Neural progenitor cell (in vitro differentiated cells): ENCODE measurements at regions not wholly inside any gene's neighbourhood (a gene's known extent, or its start where the extent isn't known, plus 50 kb on each side); places are given as distances from the start of the nearest gene placed in this dataset.
A peak's percentile ranks its signal among the peaks of the same experiment; 100 is the strongest.

Source experiments
- DNase-seq: peaks from one replicate; pipeline ENCODE4 v3.0.0-alpha.2; 2016; ENCODE audit warnings: low spot score
- H2AFZ ChIP-seq: fragments of 200-600 bp; sonication (generic); replicated peaks from 2 replicates; pipeline ENCODE4 v1.6.1; 2016; ENCODE audit warnings: antibody characterized with exemption
- H3F3A ChIP-seq: fragments of 200-600 bp; sonication (generic); 2 replicates; pipeline ENCODE4 v1.6.1; 2016; ENCODE audit warnings: antibody characterized with exemption, low read depth
- H3K27ac ChIP-seq: fragments of 200-600 bp; sonication (generic); 2 replicates; pipeline ENCODE4 v1.5.1; 2016; ENCODE audit warnings: mild to moderate bottlenecking
- H3K27me3 ChIP-seq: fragments of 200-600 bp; sonication (generic); 2 replicates; pipeline ENCODE4 v1.6.1; 2016; ENCODE audit warnings: mild to moderate bottlenecking, moderate library complexity
- H3K36me3 ChIP-seq: fragments of 200-600 bp; sonication (generic); 2 replicates; pipeline ENCODE4 v1.5.1; 2016
- H3K4me1 ChIP-seq: fragments of 200-600 bp; sonication (generic); 2 replicates; pipeline ENCODE4 v1.6.1; 2016; ENCODE audit warnings: mixed run types
- H3K4me2 ChIP-seq: fragments of 200-600 bp; sonication (generic); 2 replicates; pipeline ENCODE4 v1.6.1; 2016
- H3K4me3 ChIP-seq: fragments of 200-600 bp; sonication (generic); 2 replicates; pipeline ENCODE4 v1.5.1; 2016
- H3K79me2 ChIP-seq: fragments of 200-600 bp; sonication (generic); 2 replicates; pipeline ENCODE4 v1.6.1; 2016; ENCODE audit warnings: low read depth
- H3K9ac ChIP-seq: fragments of 200-600 bp; sonication (generic); 2 replicates; pipeline ENCODE4 v1.6.1; 2016
- H3K9me3 ChIP-seq: fragments of 200-600 bp; sonication (generic); 2 replicates; pipeline ENCODE4 v1.5.1; 2016; ENCODE audit warnings: low read depth
- H4K20me1 ChIP-seq: fragments of 200-600 bp; sonication (generic); 2 replicates; pipeline ENCODE4 v1.6.1; 2016; ENCODE audit warnings: low read depth
- H3K27ac Mint-ChIP-seq: 3 replicates; pipeline ENCODE4 v1.8.0; 2021; ENCODE audit warnings: mixed read lengths
- H3K27me3 Mint-ChIP-seq: 2 replicates; pipeline ENCODE4 v1.8.0; 2022; ENCODE audit warnings: low read depth, mild to moderate bottlenecking, inconsistent platforms, moderate library complexity, mixed read lengths; ENCODE audit not compliant: insufficient read depth
- H3K36me3 Mint-ChIP-seq: 3 replicates; pipeline ENCODE4 v1.8.0; 2021; ENCODE audit warnings: mixed read lengths
- H3K4me1 Mint-ChIP-seq: 3 replicates; pipeline ENCODE4 v1.8.0; 2021; ENCODE audit warnings: mixed read lengths
- H3K4me3 Mint-ChIP-seq: 3 replicates; pipeline ENCODE4 v1.8.0; 2021; ENCODE audit warnings: mild to moderate bottlenecking, moderate library complexity, mixed read lengths
- H3K9me3 Mint-ChIP-seq: 3 replicates; pipeline ENCODE4 v1.8.0; 2020; ENCODE audit warnings: mixed read lengths
- CTCF ChIP-seq: fragments of 200-600 bp; sonication (generic); IDR thresholded peaks from 2 replicates; pipeline ENCODE4 v1.5.1; 2017; ENCODE audit warnings: antibody characterized with exemption, mild to moderate bottlenecking
- EZH2 ChIP-seq: fragments of 200-600 bp; sonication (generic); IDR thresholded peaks from 2 replicates; pipeline ENCODE4 v1.6.1; 2017; ENCODE audit warnings: antibody characterized with exemption, mild to moderate bottlenecking, moderate library complexity
- EZH2phosphoT487 ChIP-seq: fragments of 200-600 bp; sonication (generic); IDR thresholded peaks from 2 replicates; pipeline ENCODE4 v1.6.1; 2017; ENCODE audit warnings: antibody characterized with exemption

GRCh38 chr9:129482521-129483414, 138.1 kb downstream of the C9orf50 start:
- DNase-seq = peak; percentile 74
- H3K27ac Mint-ChIP-seq = peak overlapping the region; percentile 66
- Histone ChIP-seq H3K79me2 (no peaks in the 10 kb centered on the region), H3K4me1 (peaks cover 49% of the 10 kb centered on the region), H3F3A (peaks cover 57% of the 10 kb centered on the region), H3K27me3 (peaks cover 30% of the 10 kb centered on the region), H3K27ac (no peak overlapping the region), H2AFZ (no peak overlapping the region), H3K9ac (no peak overlapping the region), H3K4me2 (peak overlapping the region; percentile 100), H4K20me1 (no peaks in the 10 kb centered on the region), H3K36me3 (no peaks in the 10 kb centered on the region), H3K4me3 (peak overlapping the region; percentile 63), H3K9me3 (no peaks in the 10 kb centered on the region)
- H3K36me3 Mint-ChIP-seq = no peaks in the 10 kb centered on the region
- peak overlapping the region; percentile 76 for H3K4me3 Mint-ChIP-seq
- H3K27me3 Mint-ChIP-seq = peaks cover 6% of the 10 kb centered on the region
- no peak for TF ChIP-seq EZH2
- no peak for TF ChIP-seq CTCF
- peak; percentile 31 for TF ChIP-seq EZH2phosphoT487
- peaks cover 78% of the 10 kb centered on the region for H3K4me1 Mint-ChIP-seq
- H3K9me3 Mint-ChIP-seq = no peaks in the 10 kb centered on the region

DNA sequence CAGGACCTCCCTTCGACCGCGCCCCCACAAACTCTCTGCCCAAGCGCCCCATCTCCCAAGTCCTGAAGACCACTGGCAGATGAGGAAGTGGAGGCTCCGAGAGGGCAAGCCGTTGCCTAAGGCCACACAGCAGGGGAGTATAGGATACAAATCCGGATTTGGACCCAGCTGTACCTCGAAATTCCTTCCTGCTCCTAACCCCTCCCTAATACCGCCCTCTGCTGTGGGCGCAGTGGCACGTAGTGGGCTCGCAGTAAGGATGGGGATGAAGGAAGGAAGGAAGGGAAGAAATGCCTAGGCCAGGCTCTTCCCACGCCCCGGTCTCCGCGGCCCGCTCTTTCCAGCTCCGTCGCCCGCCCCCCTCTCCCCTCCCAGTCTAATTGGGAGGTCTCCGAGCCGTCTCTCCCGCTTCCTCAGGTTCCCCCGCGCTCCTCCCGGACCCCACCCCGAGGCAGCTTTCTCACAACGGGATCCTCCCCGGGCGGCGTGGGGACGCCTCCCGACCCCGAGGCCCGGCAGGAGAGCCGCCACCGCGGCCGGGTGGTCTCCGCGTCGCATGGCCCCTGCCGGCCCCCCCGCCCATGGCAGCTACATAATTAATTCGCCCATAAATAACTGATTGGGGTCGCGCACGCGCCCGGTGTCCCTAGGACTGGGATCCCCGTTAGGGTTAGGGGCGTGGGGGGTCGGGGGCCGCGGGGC, 138.9 kb downstream of the C9orf50 start:
- H3K9me3 ChIP-seq = no peaks in the 10 kb centered on the region
- peak overlapping the region; percentile 100 for H3K4me2 ChIP-seq
- H3F3A ChIP-seq = peaks cover 49% of the 10 kb centered on the region
- H3K36me3 Mint-ChIP-seq = no peaks in the 10 kb centered on the region
- no peak overlapping the region for H3K27ac ChIP-seq
- H3K4me3 Mint-ChIP-seq = peak overlapping the region; percentile 76
- peaks cover 29% of the 10 kb centered on the region for H3K27me3 ChIP-seq
- no peak overlapping the region for H2AFZ ChIP-seq
- H3K9me3 Mint-ChIP-seq = no peaks in the 10 kb centered on the region
- peaks cover 78% of the 10 kb centered on the region for H3K4me1 Mint-ChIP-seq
- no peak for TF ChIP-seq EZH2
- peak; percentile 25 for TF ChIP-seq CTCF
- no peak for TF ChIP-seq EZH2phosphoT487
- H3K27ac Mint-ChIP-seq = peak overlapping the region; percentile 89
- peaks cover 6% of the 10 kb centered on the region for H3K27me3 Mint-ChIP-seq
- peak; percentile 48 for DNase-seq
- no peaks in the 10 kb centered on the region for H3K79me2 ChIP-seq
- no peak overlapping the region for H3K9ac ChIP-seq
- peak overlapping the region; percentile 63 for H3K4me3 ChIP-seq
- H4K20me1 ChIP-seq = no peaks in the 10 kb centered on the region
- H3K4me1 ChIP-seq = peaks cover 45% of the 10 kb centered on the region
- no peaks in the 10 kb centered on the region for H3K36me3 ChIP-seq

DNA sequence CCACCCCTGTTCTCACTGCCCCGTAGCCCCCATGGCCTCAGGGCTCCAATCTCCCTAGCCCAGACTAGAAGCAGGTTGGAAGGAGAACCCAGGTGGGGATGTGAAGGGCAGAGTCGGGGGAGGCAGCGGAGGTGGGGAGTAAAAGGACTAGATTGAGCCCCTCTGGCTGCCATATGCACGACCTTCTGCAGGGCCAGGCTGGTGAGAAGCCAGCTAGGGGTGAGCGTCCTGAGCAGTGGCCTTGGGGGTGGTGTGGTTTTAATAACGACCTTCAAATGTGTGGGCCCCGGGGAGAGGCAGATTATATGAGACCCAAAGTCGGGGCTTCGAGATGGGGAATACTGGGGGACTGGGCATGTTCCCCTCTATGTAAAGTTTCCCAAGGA, 139.5 kb downstream of the C9orf50 start:
- Histone ChIP-seq H3F3A (peaks cover 44% of the 10 kb centered on the region), H4K20me1 (no peaks in the 10 kb centered on the region), H3K79me2 (no peaks in the 10 kb centered on the region), H2AFZ (no peak overlapping the region), H3K9ac (no peak overlapping the region), H3K9me3 (no peaks in the 10 kb centered on the region), H3K27ac (no peak overlapping the region), H3K4me3 (no peak overlapping the region), H3K36me3 (no peaks in the 10 kb centered on the region), H3K27me3 (peaks cover 29% of the 10 kb centered on the region), H3K4me1 (peaks cover 40% of the 10 kb centered on the region), H3K4me2 (peak overlapping the region; percentile 100)
- no peaks in the 10 kb centered on the region for H3K9me3 Mint-ChIP-seq
- no peaks in the 10 kb centered on the region for H3K36me3 Mint-ChIP-seq
- peak overlapping the region; percentile 89 for H3K27ac Mint-ChIP-seq
- TF ChIP-seq EZH2 (no peak), EZH2phosphoT487 (no peak), CTCF (no peak)
- H3K27me3 Mint-ChIP-seq = peaks cover 8% of the 10 kb centered on the region
- H3K4me3 Mint-ChIP-seq = peak overlapping the region; percentile 71
- no peak for DNase-seq
- H3K4me1 Mint-ChIP-seq = peaks cover 76% of the 10 kb centered on the region
